ENCODE measurements at regions not wholly inside any gene's neighbourhood (a gene's known extent, or its start where the extent isn't known, plus 50 kb on each side); places are given as distances from the start of the nearest gene placed in this dataset.

DNA sequence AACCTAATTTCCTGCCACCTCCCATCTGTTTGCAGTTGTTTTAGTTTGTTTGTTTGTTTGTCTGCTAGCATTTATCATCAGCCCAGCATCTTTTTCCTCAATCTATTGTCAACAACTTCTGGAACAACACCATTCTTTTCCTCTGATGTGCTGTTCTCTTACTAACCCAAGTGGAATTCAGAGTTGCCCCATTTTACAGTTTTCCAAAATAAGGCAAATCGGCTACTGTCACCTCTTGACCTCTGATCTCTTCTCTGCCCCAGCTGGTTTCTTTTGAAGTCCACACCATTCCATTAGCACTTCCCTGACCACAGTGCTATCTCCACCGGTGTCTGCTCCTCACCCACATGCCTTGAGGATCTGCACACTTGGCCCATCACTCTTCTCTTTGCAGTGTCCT is 102.4 kb downstream of the EFNB2 start:
- DNase-seq: no peak

DNA sequence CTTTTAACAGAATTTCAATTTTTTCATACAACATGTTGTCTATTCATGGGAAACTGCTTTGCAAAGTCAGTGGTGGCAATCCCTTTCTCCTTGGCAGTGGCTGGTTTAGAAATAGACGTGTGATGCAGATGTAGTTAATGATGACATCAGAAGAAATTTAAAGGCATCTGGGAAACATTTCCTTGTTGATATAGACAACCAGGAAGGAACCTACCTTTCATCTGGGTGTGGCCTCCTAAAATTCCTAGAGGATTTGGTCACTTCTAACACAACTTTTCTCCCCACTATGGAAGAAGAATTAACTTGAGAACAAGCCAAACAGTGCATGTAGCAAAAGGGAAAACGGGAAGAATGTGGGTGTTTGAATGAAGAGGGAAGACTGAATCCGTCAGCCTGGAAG is 102.8 kb downstream of the EFNB2 start:
- DNase-seq: peak; percentile 13

DNA sequence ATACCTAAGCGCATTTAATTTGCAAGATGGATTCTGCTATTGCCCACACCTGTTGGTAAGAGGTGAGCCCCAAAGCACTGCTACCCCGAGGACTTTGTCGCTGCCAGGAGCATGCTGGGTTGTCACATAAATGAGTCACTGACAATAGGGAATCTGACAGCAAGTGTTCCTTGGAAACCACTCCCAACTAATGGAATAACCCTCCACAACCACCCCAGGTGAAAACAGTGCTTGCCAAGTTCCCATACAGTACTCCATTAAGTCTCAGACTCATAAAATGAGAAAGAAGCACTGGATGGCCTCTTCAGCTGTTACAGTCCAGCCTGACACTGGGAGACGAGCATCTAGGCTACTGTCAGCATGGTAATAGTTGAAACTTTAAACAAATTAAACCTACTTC is 108.6 kb downstream of the EFNB2 start:
- no peak for DNase-seq

DNA sequence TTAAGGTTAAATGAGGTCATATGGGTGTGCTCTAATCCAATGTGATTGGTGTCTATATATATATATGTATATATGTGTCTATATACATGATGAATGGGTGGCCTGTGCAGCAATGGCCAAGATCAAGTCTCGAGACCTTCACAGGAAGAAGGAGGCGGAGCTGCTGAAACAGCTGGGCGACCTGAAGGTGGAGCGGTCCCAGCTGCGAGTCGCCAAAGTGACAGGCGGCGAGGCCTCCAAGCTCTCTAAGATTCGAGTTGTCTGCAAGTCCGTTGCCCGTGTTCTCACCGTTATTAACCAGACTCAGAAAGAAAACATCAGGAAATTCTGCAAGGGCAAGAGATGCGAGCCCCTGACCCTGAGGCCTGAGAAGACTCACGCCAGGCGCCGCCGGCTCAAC is 109.8 kb downstream of the EFNB2 start:
- DNase-seq: no peak

DNA sequence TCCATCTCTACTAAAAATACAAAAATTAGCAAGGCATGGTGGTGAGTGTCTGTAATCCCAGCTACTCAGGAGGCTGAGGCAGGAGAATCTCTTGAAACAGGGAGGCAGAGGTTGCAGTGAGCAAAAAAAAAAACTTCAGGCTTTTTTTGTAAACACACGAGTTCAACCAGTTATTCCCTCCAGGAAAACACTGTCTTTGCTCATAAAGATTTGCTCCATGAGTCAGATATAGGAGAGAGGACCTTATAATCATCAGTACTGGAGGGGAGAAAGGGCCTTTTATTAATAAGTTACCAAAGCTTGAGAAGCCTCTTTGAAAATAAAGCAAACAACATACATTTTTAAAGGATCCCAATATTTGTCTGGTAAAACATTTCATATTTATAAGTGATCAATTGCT is 110.7 kb downstream of the EFNB2 start:
- DNase-seq: no peak

DNA sequence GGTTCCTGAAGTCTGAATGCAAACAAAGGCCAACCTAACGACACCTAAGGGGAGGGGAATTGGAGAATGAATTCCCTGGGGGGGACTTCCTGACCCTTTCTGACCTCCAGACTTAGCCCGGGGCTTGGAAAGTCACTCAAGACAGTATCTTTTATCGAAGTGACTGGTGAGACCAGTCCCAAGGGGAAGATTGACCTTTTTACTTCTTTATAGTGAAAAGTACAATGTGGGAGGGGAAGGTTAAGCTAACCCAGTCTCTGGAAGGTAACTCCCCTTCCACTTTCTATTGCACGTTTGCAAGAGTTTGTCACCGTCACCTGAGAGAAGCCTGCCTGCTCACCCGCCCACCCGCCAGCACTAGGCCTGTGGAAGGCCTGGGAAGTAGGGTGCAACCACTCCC is 111.9 kb downstream of the EFNB2 start:
- no peak for DNase-seq

DNA sequence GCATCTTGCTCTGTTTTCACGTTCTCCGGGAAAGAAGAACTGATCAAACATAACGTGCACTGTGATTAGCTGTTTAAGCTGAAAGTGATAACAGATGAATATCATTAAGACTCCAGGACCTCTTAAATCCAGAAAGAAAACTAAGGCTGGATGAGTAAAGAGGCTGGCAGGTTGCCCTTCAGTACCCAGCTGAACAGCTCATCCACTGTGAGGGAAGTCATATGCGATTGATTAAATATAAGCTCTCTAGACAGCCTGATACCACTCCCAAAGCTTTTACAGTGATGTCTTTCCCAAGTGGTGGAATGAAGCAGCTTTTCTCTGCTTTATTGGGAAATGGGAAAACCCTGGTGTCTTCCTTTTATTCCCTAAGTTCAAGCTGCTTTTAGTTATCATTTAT is 116.9 kb downstream of the EFNB2 start:
- DNase-seq: peak; percentile 97

DNA sequence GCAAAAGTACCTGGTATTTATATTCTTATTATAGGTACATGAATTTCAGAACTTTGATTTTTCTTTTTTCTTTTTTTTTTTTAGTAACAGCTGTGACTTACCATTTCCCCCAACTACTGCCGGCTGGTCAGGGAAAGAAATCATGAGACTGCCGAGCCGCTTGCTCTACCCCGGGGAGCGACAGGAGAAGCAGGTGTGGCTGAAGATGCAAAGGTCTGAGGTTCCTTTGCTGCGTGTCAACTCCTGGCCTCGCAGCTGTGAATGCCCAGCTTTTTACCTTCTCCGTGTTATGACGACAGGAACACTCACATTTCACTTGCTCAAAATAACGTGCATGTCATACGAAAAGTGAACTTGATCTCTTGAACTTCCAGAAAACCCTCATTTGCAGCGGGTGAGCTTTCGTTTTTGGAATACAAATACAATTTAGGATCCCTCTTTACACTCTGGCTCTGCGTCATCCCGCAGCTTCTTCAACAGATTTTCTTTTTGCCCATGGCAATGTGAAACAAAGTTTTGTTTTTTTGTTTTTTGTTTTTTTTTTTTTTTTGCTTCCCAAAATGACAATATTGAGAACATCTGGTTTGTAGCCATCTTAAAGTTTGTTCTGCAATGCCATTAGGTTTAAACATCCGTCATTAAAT is 117.9 kb downstream of the EFNB2 start:
- no peak for DNase-seq

DNA sequence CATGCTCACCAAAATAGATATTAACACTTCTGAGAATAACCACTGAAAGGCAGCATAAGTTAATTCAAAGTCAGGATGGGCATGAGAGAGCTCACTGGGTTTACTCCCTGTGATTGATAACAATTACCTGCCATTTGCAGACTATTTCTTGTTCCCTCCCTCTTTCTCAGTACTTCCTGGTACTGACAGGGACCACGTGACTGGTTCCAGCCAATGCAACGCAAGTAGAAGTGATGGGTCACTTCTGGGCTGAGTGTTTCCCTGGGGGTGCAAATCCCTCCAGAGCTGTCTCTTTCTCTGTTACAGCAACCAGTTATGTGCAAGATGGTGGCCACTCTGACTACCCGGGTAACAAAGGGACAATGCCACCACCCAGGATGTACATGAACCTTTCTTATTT is 118.8 kb downstream of the EFNB2 start:
- no peak for DNase-seq

DNA sequence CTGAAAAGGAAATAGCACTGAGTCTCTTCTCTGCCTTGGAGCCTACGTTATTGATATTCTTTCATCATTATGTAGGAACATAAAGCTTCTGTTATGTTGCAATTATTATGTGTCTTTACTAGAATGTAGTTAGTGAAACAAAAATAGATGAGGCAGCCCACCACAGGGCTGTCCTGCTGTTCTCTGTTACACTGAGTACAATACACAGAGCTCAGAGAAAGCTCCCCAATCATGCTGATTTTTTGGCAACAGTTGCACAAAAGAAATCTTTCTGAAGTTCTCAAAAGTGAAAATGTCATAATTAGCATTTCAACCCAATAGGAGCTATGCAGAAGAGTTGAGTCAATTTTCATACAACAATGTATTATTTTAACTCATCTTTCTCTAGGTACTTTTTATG is 119.5 kb downstream of the EFNB2 start:
- no peak for DNase-seq

DNA sequence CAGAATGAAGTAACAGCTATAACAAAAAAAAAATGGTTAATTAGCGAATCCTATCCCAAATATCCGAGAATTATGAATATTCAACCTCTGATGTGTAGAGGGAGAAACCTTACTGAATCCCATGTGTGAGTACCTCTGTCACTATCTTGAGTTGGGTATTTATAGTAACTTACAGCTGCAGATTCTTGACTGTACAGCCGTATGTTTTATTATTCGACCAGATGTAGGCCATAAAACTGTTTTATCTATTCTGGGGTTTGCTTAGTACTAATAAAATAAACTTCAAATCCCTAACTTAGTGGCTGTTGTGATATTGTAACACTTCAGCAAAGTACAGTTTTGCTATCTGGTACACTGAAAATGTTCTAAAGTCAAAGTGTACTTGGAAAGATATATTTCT is 120.0 kb downstream of the EFNB2 start:
- peak; percentile 24 for DNase-seq

DNA sequence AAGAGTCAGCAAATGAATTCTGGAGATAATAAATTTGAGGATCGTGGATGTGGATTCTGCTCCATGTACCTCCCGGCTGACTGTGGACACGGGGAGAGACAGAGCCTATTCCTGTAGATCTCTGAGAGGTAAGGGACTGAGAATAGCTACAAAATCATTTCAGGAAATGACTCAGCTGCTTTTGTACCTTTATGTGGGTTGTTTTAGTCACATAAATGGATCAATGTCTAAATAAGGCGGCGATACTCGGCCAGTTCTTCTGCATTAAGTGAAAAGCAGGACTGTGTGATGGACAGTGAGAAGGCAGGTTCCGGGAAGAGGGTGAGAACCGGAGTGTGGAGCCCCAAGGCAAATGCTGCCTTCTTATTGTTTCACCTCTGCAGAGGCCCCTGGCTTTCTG is 128.1 kb downstream of the EFNB2 start:
- no peak for DNase-seq

DNA sequence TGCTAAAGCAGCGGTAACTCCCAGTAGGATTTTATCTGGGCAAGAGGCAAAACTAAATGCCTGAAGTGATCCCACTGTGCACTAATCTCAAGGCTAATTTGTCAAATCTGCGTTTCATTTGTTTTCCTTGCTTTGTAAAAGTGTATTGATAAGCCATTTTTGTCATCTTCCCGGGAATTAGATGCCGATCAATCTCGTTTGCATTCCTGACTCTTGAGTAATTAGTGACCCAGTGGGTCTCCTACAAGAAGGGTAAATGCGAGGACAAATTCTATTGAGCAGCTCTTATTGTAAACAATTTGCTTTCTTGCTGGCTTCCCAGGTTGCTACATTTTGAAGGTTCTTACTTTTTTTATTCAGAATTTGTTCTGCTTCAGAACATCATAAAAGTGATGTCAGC is 129.7 kb downstream of the EFNB2 start:
- no peak for DNase-seq

DNA sequence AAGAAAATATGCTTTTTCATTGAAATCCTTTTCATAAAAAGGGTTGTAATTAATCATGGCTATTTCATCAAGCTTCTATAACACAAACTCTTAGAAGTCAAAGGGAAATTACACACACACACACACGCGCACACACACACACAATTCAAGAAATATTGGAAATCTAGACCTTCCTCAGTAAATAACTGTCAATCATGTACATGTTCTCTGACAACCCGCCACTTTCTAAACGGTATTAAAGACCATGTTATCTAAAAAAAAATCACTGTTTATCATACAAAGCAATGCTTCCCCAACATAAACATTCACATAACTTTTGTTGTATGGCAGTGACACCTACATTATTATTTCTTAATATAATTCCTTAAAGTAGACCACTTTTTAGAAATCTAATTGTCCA is 132.2 kb downstream of the EFNB2 start:
- no peak for DNase-seq

DNA sequence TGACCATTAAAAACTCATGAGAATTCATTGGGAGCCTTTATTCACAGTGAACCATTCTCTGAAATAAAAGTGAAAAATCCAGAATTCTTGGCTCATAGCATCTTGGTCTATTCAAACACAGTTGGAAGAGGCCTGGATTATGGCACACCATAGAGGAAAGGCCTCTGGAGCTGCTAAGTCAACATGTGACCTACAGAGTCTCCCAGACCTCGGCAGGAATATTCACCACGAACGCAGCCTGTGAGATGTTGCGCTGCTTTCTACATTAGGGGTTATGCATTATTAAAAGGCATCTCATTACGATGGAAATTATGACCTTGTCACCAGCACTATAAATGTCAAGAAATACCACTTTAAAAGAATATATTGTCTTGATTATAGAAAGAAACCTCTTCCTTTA is 132.6 kb downstream of the EFNB2 start:
- DNase-seq: no peak

DNA sequence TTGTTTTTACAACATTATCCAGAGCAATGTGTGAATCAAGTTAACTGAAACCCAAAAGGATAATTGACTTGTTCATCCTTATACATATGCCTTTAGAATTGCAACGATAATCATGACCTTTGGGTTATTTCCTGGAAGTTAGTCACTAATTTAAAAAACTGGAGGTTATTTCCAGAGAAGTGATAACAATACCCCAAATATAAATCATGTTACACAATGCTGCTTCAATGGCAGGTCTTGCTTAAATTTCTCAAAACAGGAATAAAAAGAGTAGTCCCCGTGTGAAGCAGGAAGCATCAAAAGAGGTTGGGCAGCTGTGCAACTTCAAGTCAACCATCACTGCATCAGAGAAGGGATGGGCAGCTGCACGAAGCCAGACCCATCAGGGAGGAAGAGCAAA is 134.4 kb downstream of the EFNB2 start:
- DNase-seq: no peak

DNA sequence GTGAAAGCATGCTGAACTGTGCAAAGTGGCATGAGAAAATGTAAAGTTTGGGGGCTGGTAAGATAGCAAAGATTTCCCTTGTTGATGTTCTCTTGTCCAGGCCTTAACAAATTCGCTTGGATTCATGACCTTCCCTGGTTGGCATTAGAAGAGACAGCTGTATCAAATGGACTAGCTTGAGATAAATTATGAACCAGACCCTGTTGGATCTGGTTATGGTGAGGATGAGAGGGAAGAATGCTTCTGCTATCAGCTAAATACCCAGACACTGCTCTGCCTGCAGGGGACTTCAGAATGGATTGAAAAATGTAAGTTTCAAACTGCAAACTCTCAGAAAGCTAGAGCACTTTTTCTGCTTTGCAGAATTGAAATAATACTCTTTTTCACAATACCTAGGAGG is 135.2 kb downstream of the EFNB2 start:
- no peak for DNase-seq

DNA sequence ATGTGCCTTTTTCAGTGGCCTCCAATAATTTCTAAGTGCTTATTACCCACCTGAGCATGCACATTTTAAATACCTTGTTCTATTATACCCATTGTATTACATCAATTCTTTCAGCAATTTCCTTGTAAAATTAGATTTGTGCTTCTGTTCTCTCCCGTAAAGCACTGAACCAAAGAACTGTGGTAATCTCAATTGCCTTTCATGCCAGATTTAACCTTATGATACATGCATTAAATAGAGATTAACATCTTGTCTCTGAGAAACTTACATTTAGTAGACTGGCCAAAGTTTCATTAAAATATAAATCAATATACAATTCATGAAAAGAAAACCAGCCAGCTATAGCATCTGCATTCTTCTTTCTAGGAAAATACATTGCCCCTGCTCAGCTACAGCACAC is 137.2 kb downstream of the EFNB2 start:
- no peak for DNase-seq

DNA sequence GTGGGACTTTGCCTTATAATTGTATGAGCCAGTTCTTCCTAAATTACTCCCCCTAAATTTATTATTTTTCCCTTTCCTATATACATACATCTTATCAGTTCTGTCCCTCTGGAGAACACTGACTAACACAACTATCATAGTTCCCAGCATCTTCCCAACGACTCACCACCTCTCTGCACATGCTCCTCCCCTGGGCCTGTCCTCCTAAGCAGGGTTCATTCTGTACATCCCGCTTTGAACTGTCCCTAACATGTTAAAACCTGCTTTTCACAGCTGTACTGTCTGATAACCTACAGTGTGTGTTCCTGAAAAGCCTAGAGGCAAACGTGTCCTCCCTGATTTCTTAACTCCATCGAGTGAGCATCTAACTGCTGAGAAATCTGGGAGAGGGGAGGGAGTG is 141.7 kb downstream of the EFNB2 start:
- peak; percentile 46 for DNase-seq

DNA sequence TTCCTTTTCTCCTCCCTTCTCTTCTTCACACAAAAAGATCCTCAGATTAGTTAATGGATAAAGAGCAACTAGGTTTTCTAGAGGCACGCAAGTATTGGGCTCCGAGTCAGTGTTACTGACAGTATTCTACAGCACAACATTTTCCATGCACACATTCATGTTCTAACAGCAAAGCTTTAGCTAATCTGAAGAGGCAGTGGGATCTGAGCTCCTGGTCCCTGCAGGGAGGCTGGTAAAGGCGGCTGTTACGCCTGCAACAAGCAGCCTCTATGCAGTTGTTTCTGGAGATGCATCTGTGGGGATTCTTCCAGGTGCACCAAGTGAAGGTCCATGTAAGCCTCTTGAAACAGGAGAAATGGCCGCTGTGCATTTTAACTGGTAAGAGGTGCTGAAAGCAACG is 143.8 kb downstream of the EFNB2 start:
- DNase-seq: no peak

DNA sequence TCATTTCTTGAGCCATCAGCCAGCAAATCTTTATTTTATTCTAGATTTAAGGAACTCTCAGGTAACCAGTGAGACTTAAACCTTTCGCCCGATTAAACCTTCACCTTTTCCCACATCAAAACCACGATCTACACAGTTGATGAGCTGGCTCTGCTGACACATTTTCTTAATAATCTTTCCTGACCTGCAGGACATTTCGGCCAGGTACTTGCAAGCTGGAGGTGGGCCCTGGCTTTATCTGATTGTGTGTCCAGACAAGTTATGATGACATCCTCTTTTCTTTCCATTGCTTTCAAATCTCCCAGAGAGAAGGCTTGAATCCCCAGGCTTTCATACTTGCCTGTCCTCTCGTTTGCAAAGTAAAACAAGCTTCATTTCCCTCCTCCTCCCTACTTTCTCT is 144.2 kb downstream of the EFNB2 start:
- no peak for DNase-seq

DNA sequence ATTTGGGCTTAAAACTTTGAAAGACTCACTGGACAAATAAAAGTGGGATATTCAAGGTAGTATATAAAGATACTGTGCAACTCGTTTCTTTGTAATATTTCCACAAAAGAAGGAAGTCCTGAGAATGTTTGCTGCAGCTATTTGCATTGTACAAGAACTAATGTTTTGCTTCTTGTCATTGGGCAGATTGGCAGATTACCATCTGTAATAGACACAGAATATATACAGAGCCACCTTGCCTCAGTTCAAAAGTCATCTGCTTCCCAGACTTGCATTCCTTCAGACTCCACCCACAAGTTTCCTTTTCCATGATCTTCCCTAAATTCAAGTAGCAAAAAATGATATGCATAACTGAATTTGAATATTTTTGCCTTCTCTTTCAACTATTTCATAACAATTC is 145.1 kb downstream of the EFNB2 start:
- no peak for DNase-seq

DNA sequence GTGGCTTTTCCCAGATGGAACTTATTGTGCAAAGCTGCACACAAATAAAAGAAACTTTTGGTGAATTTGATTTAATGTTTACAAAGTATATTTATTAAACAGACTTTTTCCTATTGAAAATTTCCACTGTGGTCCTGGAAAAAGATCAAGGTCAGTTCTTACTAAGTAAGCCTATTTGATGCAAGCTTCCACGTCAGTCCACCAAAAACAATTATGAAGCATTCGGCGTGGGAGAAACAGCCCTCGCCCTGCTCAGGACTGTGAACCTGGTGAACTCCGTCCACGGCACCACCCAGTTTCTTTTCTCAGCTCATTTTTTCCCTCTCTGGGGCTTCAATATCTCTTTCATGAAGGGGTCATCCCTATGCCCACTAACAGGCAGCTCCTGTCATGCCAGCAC is 149.8 kb downstream of the EFNB2 start:
- no peak for DNase-seq

DNA sequence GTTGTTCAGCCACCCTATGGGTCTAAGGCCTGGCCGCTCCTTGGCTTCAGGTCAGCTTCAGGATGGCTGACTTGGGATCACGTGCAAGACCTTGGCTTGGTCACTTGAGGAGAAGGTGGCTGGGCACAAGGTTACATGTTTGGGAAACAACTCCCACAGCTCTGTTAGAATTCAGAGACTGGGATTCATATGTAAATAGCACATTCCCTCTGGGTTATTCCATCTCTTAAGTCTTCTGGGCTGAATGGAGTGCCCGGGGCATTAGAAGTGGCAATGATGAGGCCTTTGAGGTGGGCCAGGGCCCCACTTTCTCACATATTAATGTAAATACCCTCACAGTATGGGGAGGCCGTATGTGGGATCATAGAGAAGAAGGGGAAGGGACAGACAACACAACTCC is 150.9 kb downstream of the EFNB2 start:
- DNase-seq: no peak

DNA sequence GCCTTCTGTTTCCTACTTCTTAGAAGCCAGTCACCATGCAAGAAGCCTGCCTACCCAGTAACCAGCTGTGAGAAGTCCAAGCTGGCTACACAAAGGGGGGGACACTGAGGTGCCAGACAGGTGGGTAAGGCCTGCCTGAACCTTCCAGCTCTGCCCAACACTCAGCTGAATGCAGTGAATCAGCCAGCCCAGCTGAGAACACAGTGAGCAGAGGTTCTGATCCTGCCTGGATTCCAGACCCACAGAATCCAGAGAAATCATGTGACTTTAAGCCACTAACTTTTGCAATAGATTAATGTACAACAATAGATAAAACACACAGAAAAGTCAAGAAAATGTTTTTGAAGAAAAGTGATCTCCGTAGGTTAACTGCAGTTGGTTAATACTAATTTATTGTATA is 151.7 kb downstream of the EFNB2 start:
- no peak for DNase-seq

DNA sequence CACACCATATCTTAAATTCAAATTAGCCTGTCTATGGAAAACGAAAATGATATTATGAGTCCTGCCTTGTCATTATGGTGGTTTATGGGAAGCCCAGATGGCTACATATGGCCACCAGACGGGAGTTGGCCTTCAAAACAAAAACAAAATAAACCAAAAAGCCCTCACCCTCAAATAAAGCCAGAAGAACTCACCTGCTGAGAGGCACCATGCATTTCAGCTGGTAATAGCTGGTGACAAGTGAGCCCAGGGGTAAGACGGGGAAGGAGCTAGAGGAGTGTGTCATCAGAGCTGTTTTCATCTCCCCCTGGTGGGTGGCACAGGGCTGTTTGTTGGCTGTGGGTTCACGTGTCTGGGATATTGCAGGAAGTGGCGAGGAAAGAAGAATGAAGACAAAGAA is 152.9 kb downstream of the EFNB2 start:
- DNase-seq: no peak

Data from fibroblast of skin of right quadriceps (primary cell).